Choroid plexus epithelial cell (primary cell): ENCODE measurements at regions not wholly inside any gene's neighbourhood (a gene's known extent, or its start where the extent isn't known, plus 50 kb on each side); places are given as distances from the start of the nearest gene placed in this dataset.

ENCODE experiments used
- DNase-seq: peaks from one replicate; pipeline ENCODE4 v3.0.0-alpha.2; 2010; ENCODE audit warnings: low read depth
- H3K4me3 ChIP-seq: 2 replicates; pipeline ENCODE4 v1.5.1; 2011; ENCODE audit warnings: low read depth, mild to moderate bottlenecking, control low read depth, low read length, moderate library complexity
- CTCF ChIP-seq: conservative IDR thresholded peaks from 2 replicates; pipeline ENCODE4 v1.5.1; 2011; ENCODE audit warnings: low read depth, mild to moderate bottlenecking, control low read depth, inconsistent platforms, low read length, moderate library complexity

GRCh38 chr1:208924928-208925327 lies 658.6 kb upstream of the CAMK1G start:
- no peak for TF ChIP-seq CTCF
- H3K4me3 ChIP-seq: no peak overlapping the region
- no peak for DNase-seq

- DNase-seq: no peak
- TF ChIP-seq CTCF: no peak
- no peak overlapping the region for H3K4me3 ChIP-seq
Measured at GRCh38 chr1:208928349-208929010, 655.0 kb upstream of the CAMK1G start.

- H3K4me3 ChIP-seq: no peak overlapping the region
- no peak for DNase-seq
- TF ChIP-seq CTCF: no peak
Measured at GRCh38 chr1:208929575-208929974, 653.9 kb upstream of the CAMK1G start.

GRCh38 chr1:208931936-208932335 lies 651.6 kb upstream of the CAMK1G start:
- DNase-seq: no peak
- TF ChIP-seq CTCF: no peak

GRCh38 chr1:208933984-208934525 lies 649.5 kb upstream of the CAMK1G start:
- no peak overlapping the region for H3K4me3 ChIP-seq
- no peak for TF ChIP-seq CTCF
- no peak for DNase-seq

More at GRCh38 chr1:208931936-208932335, 651.6 kb upstream of the CAMK1G start:
- H3K4me3 ChIP-seq: no peak overlapping the region

GRCh38 chr1:208934933-208935332 lies 648.6 kb upstream of the CAMK1G start:
- DNase-seq: no peak
- no peak for TF ChIP-seq CTCF
- H3K4me3 ChIP-seq: no peak overlapping the region
